ENCODE measurements at regions not wholly inside any gene's neighbourhood (a gene's known extent, or its start where the extent isn't known, plus 50 kb on each side); places are given as distances from the start of the nearest gene placed in this dataset.

- Histone ChIP-seq H3K27ac (ENCODE audit: low read depth, low read length, poor library complexity, severe bottlenecking) (no peak overlapping the region), H3K27me3 (ENCODE audit: insufficient read depth, low read length) (no peaks in the 10 kb centered on the region), H3K4me2 (ENCODE audit: low read length) (no peak overlapping the region), H3K36me3 (ENCODE audit: insufficient read depth, low read length) (no peaks in the 10 kb centered on the region), H3K9ac (ENCODE audit: low read length) (no peak overlapping the region), H4K20me1 (ENCODE audit: insufficient read depth, low read length) (no peaks in the 10 kb centered on the region), H2AFZ (ENCODE audit: low read length) (no peak overlapping the region), H3K4me1 (ENCODE audit: insufficient read depth, low read length, severe bottlenecking) (no peaks in the 10 kb centered on the region), H3K9me2 (ENCODE audit: low read depth, low read length) (no peaks in the 10 kb centered on the region), H3F3A (ENCODE audit: insufficient read depth, low read length) (no peaks in the 10 kb centered on the region), H3K79me2 (ENCODE audit: insufficient read depth, low read length) (no peaks in the 10 kb centered on the region), H3K4me3 (ENCODE audit: low read depth, low read length, poor library complexity, severe bottlenecking) (no peak overlapping the region), H3K9me3 (ENCODE audit: low read length) (no peaks in the 10 kb centered on the region)
- TF ChIP-seq EZH2 (IDR thresholded peaks at IDR 0.05; ENCODE audit: borderline replicate concordance, low read length) (no peak), CTCF (IDR thresholded peaks at IDR 0.05; ENCODE audit: low read length) (no peak)
Observed at GRCh38 chr17:68135141-68135887, 99.8 kb downstream of the KPNA2 start.

GRCh38 chr17:68141050-68141449 is 105.5 kb downstream of the KPNA2 start:
- no peaks in the 10 kb centered on the region for H3F3A ChIP-seq (ENCODE audit: insufficient read depth, low read length)
- no peak overlapping the region for H3K4me3 ChIP-seq (ENCODE audit: low read depth, low read length, poor library complexity, severe bottlenecking)
- H3K79me2 ChIP-seq (ENCODE audit: insufficient read depth, low read length): no peaks in the 10 kb centered on the region
- no peaks in the 10 kb centered on the region for H3K4me1 ChIP-seq (ENCODE audit: insufficient read depth, low read length, severe bottlenecking)
- H3K36me3 ChIP-seq (ENCODE audit: insufficient read depth, low read length): no peaks in the 10 kb centered on the region
- no peak overlapping the region for H3K9ac ChIP-seq (ENCODE audit: low read length)
- H3K4me2 ChIP-seq (ENCODE audit: low read length): no peak overlapping the region
- H2AFZ ChIP-seq (ENCODE audit: low read length): no peak overlapping the region
- no peaks in the 10 kb centered on the region for H4K20me1 ChIP-seq (ENCODE audit: insufficient read depth, low read length)
- TF ChIP-seq EZH2 (IDR thresholded peaks at IDR 0.05; ENCODE audit: borderline replicate concordance, low read length): no peak
- TF ChIP-seq CTCF (IDR thresholded peaks at IDR 0.05; ENCODE audit: low read length): no peak
- no peaks in the 10 kb centered on the region for H3K27me3 ChIP-seq (ENCODE audit: insufficient read depth, low read length)
- H3K27ac ChIP-seq (ENCODE audit: low read depth, low read length, poor library complexity, severe bottlenecking): no peak overlapping the region
- H3K9me3 ChIP-seq (ENCODE audit: low read length): no peaks in the 10 kb centered on the region
- H3K9me2 ChIP-seq (ENCODE audit: low read depth, low read length): no peaks in the 10 kb centered on the region

- no peaks in the 10 kb centered on the region for H3K9me2 ChIP-seq (ENCODE audit: low read depth, low read length)
- no peak overlapping the region for H3K27ac ChIP-seq (ENCODE audit: low read depth, low read length, poor library complexity, severe bottlenecking)
- H3K36me3 ChIP-seq (ENCODE audit: insufficient read depth, low read length): no peaks in the 10 kb centered on the region
- no peak overlapping the region for H3K9ac ChIP-seq (ENCODE audit: low read length)
- H4K20me1 ChIP-seq (ENCODE audit: insufficient read depth, low read length): no peaks in the 10 kb centered on the region
- H3K9me3 ChIP-seq (ENCODE audit: low read length): no peaks in the 10 kb centered on the region
- H3K4me1 ChIP-seq (ENCODE audit: insufficient read depth, low read length, severe bottlenecking): no peaks in the 10 kb centered on the region
- TF ChIP-seq EZH2 (IDR thresholded peaks at IDR 0.05; ENCODE audit: borderline replicate concordance, low read length): no peak
- TF ChIP-seq CTCF (IDR thresholded peaks at IDR 0.05; ENCODE audit: low read length): no peak
- H3F3A ChIP-seq (ENCODE audit: insufficient read depth, low read length): no peaks in the 10 kb centered on the region
- H3K27me3 ChIP-seq (ENCODE audit: insufficient read depth, low read length): no peaks in the 10 kb centered on the region
- H3K79me2 ChIP-seq (ENCODE audit: insufficient read depth, low read length): no peaks in the 10 kb centered on the region
- H3K4me2 ChIP-seq (ENCODE audit: low read length): no peak overlapping the region
- no peak overlapping the region for H2AFZ ChIP-seq (ENCODE audit: low read length)
- no peak overlapping the region for H3K4me3 ChIP-seq (ENCODE audit: low read depth, low read length, poor library complexity, severe bottlenecking)
Observed at GRCh38 chr17:68142595-68142994, 105.2 kb upstream of the AMZ2 start.

Measured in OCI-LY1 (cell line).